GM21390 (cell line): ENCODE measurements at regions not wholly inside any gene's neighbourhood (a gene's known extent, or its start where the extent isn't known, plus 50 kb on each side); places are given as distances from the start of the nearest gene placed in this dataset.

Experiments used
- ATAC-seq: cut with Tn5 transposase; IDR thresholded peaks from one replicate; pipeline ENCODE4 v1.9.1; 2021; ENCODE audit not compliant: unreplicated experiment

GRCh38 chr7:15938115-15938514 lies 251.6 kb upstream of the MEOX2 start:
- ATAC-seq = no peak

DNA sequence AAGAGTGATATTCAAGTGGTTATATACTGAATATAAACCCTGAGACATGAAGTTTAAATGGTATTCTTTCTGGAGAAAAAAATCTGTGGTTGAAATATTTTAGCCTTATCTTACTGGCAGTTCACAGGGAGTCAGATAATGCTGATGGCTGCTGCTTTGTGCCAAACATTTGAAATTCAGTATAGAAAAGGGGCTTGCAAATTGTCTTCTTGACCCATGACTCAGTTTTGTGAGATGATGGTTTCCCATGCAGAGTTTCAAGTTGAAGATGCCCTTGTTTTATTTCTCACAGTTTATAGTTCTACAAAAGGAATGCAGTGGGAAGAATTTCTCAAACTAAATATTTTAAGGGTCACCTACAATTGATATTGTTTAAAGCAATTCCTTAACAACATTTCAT lies 251.1 kb upstream of the MEOX2 start:
- no peak for ATAC-seq

DNA sequence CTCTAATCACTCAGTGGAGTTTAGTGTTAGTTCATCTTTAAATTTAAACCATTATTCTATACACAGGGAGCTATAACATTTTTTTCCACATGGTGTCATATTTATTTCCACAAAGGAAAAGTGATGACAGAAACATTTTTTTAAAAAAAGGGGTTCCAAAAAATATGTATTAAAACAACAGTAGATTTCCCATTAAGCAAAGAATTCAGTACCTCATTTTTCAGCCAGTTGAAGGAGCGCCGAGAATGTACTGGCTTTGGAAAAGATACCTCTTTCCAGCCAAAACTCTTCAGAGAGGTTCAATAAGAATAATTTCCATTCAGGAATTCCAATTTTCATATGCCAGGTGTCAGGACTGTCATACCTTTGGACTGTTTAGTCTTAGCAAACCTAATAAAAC lies 250.5 kb upstream of the MEOX2 start:
- no peak for ATAC-seq

GRCh38 chr7:15932318-15932717 lies 245.8 kb upstream of the MEOX2 start:
- no peak for ATAC-seq

GRCh38 chr7:15929411-15929810 lies 242.9 kb upstream of the MEOX2 start:
- no peak for ATAC-seq

- peak; percentile 45 for ATAC-seq
Measured at GRCh38 chr7:15925608-15926007, 239.1 kb upstream of the MEOX2 start.

GRCh38 chr7:15924910-15925309 lies 238.4 kb upstream of the MEOX2 start:
- no peak for ATAC-seq

DNA sequence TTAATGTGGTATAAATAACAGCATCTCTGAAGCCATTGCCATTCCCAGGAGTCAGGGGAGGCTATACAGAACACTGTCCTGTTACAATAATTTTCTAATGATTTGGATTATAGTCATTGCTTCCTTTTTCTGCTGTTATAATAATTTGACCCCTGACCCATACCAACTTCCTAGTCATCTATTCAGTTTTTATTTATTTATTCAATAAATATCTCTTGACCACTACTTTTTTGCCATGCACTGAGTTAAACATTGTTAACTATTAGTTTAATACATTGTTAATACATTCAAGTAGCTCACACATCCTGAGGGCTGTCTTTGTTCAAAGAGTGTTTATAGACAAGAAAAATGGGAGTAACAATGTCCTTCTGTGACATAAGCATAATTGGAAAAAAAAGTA lies 235.5 kb upstream of the MEOX2 start:
- no peak for ATAC-seq

DNA sequence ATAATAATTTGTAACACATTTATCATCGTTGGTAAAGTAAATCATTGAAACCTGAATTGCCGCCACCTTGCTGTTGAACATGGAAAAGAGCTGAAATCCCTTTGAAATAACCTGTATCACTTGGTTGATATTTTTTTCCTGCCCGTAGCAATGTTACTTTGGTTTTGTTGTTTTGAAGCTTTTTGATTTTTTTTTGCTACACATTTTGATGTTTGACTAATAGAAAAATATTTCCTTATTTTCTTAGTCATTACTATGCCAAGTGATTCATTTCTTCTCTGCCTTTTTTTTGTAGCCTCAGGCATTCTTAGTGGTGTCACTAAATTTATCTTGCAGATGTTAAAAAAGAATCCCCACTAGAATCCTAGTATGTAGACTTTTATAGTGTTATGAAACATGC lies 235.1 kb upstream of the MEOX2 start:
- no peak for ATAC-seq

GRCh38 chr7:15920953-15921352 lies 234.5 kb upstream of the MEOX2 start:
- no peak for ATAC-seq

- ATAC-seq = no peak
Measured at GRCh38 chr7:15916681-15917380, 230.3 kb upstream of the MEOX2 start.

GRCh38 chr7:15915686-15916293 lies 229.3 kb upstream of the MEOX2 start:
- no peak for ATAC-seq

- ATAC-seq = no peak
Measured at GRCh38 chr7:15914611-15915010, 228.1 kb upstream of the MEOX2 start.

- ATAC-seq = no peak
Measured at GRCh38 chr7:15906436-15906835, 220.0 kb upstream of the MEOX2 start.

DNA sequence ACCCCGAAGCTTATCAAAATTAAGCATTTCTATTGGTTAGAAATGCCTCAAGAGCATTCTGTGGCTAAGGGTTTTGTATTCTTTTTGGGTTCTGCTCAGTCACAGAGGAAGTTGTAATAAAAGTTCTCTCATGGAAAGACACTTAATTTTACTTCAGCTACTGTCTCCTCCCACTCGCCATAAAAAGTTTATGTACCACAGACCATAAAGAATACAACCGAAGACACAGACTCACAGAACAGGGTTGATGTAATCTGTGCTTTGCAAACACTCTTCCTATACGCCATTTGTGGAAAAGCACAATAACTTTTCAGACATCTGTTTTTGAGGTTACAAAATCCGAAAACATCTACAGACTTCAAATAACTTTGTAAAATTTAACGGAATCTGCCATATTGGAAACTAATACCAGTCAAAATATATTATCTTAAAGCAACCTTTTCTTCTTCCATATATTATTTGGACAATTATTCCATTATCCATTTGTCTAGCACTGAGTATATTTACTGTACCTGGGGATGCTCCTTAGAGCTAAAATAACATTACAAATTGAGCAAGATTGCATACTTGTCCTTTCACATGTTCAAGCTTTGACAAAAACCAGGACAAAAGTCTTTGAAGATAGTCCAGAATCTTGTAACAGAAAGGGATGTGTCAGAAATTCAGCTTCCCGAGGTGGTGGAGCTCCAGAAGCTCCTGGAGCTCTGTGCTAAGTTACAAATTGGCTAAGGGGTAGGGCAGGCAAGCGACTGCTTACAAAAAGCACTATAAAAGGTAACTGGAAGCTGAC lies 219.0 kb upstream of the MEOX2 start:
- ATAC-seq = no peak

DNA sequence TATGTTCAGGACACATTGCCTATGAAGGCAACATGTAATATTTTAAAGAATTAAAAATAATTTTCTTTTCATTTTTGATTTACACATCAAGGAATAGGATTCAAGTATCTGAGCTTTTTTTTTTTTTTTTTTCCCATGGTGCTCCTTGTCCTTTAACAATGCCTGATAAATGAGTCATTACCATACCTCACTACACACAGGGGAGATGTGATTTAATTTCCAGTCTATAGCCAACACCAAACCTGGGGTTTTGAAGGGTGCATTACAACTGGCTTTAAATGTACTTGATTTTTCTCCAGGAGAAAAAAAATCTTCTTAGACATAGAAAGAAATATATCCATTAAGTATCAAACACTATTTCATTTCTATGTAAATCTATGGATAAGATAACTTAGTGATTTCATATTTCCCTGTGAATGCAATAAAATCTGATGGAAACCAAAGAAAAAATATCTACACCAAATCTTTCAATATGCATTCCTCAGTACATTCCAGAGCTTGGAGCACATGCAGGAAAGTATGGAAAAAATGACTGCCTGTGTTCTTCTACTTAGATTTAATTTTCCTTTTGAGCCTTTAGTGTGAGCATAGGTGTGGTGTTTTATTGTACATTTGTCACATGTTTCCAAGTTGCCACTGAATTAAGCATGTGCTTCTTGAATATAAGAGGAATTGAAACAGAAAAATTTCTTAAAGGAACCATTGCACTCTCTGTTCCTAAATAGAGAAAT lies 204.8 kb upstream of the MEOX2 start:
- no peak for ATAC-seq

GRCh38 chr7:15889507-15889906 lies 203.0 kb upstream of the MEOX2 start:
- ATAC-seq = no peak

DNA sequence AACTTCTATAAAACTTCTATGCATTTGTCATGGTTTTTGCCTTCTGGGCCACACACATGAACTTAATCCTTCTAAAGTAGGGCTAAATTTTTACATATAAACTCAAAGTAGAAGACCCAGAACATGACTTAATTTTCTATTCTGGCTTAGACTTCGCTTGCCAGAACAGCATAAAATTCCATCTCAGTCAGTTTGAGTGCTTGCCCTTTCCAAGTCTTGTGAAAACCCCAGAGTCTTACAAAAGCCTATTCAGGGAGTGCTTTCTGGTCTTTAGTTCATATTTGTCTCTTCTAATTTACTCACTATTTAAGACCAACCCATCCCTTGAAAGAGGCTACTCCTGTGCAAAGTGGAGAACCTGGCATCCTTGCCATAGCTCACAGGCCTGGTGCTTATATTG lies 201.6 kb upstream of the MEOX2 start:
- ATAC-seq = no peak

- ATAC-seq = no peak
Measured at GRCh38 chr7:15886626-15887025, 200.1 kb upstream of the MEOX2 start.

DNA sequence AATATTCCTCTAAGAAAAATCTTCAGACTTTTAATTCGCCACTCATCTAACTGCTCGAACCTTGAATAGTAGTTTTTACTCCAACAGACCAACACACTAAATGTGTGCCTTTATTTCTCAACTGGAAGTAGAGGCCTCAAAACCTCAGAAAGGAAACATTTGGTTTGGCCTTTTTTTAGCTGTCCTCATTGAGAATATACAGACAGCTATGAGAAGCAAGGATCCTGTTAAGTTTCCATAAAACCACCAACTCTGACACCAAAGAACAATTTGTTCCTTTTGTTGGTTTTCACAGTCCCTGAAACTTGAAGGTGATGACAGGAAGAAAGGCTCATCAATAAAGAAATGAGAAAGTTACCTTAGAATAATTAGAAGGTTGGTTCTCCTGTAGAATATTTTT lies 199.2 kb upstream of the MEOX2 start:
- ATAC-seq = no peak

DNA sequence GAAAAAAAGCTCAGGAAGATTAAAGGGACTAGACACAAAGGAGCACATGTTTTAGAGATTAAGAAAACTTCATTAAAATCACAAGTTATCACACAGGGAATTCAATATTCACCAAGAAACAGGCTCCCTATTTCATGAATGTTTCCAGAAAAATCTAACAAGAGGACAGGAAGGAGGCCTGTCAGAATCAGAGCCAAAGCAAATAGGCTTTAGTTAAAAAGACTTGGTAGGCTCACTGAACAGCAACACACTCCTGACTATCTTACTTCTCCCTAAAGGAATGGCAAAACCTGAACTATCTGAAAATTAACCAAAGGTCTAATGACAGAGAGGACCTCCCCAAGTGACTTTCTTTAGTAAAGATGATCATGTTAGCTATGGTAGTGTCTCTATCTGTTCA lies 188.3 kb upstream of the MEOX2 start:
- no peak for ATAC-seq

DNA sequence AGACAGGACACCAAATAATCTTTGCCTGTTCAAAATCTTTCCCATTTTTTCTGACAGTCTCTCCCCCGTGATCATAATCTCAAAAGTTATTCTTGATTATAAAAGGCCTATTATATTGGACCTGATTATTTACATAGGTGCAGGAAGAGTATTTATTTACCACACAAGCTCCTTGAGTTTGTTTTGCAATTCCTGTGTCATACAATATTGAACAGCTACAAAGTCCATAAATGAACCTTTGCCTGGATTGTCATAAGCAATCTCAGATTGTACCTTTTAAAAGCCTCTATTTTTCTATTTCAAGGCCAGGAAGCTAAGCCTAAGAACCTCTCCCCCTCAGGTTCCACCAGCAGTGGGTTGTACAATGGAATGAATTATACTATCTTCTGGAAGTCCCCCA lies 183.9 kb upstream of the MEOX2 start:
- no peak for ATAC-seq
